Chondrocyte (in vitro differentiated cells): ENCODE measurements at regions not wholly inside any gene's neighbourhood (a gene's known extent, or its start where the extent isn't known, plus 50 kb on each side); places are given as distances from the start of the nearest gene placed in this dataset.

Experiments used
- DNase-seq: peaks from one replicate; pipeline ENCODE4 v3.0.0; 2021; ENCODE audit warnings: mixed read lengths, low spot score
- H3K27ac Mint-ChIP-seq: one replicate; pipeline ENCODE4 v1.8.0; 2021; ENCODE audit warnings: mild to moderate bottlenecking, moderate library complexity, mixed read lengths; ENCODE audit not compliant: unreplicated experiment
- H3K27me3 Mint-ChIP-seq: 2 replicates; pipeline ENCODE4 v1.8.0; 2021; ENCODE audit warnings: low read depth, mixed read lengths
- H3K36me3 Mint-ChIP-seq: 2 replicates; pipeline ENCODE4 v1.8.0; 2021; ENCODE audit warnings: low read depth, mixed read lengths
- H3K4me1 Mint-ChIP-seq: 2 replicates; pipeline ENCODE4 v1.8.0; 2021; ENCODE audit warnings: low read depth, mild to moderate bottlenecking, mixed read lengths
- H3K4me3 Mint-ChIP-seq: one replicate; pipeline ENCODE4 v1.8.0; 2021; ENCODE audit warnings: mild to moderate bottlenecking, moderate library complexity, mixed read lengths; ENCODE audit not compliant: unreplicated experiment
- H3K9me3 Mint-ChIP-seq: 2 replicates; pipeline ENCODE4 v1.8.0; 2021; ENCODE audit warnings: low read depth, mixed read lengths
- TF ChIP-seq, protein P1 (sequence below): fragments of 200-600 bp; sonication (generic); IDR thresholded peaks from 2 replicates; pipeline ENCODE4 v1.5.0; 2021; ENCODE audit warnings: antibody characterized with exemption, mild to moderate bottlenecking, moderate library complexity

DNA sequence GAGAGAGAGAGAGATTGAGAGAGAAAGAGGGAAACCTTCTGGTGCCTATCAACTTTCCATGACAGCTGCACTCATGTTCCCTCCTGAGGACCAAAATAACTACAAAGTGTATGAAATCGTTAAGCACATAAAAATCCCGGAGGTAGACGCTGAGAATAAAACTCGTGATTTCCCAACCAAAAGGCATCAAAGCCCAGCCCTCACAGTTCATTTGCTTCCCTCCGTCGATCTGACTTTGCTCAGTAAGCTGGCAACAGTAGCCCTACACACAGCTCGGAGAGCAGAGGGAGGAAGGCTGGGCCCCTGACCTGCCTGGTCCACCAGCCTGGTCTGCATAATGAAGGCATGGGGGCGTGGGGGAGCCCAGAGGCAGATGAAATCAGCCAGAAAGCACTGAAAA is 273.9 kb upstream of the ZFHX3 start:
- Mint-ChIP-seq H3K4me1 (peaks cover 2% of the 10 kb centered on the region), H3K4me3 (no peak overlapping the region), H3K36me3 (no peaks in the 10 kb centered on the region), H3K9me3 (no peaks in the 10 kb centered on the region), H3K27me3 (peaks cover 10% of the 10 kb centered on the region), H3K27ac (no peak overlapping the region)
- TF ChIP-seq, protein P1, sequence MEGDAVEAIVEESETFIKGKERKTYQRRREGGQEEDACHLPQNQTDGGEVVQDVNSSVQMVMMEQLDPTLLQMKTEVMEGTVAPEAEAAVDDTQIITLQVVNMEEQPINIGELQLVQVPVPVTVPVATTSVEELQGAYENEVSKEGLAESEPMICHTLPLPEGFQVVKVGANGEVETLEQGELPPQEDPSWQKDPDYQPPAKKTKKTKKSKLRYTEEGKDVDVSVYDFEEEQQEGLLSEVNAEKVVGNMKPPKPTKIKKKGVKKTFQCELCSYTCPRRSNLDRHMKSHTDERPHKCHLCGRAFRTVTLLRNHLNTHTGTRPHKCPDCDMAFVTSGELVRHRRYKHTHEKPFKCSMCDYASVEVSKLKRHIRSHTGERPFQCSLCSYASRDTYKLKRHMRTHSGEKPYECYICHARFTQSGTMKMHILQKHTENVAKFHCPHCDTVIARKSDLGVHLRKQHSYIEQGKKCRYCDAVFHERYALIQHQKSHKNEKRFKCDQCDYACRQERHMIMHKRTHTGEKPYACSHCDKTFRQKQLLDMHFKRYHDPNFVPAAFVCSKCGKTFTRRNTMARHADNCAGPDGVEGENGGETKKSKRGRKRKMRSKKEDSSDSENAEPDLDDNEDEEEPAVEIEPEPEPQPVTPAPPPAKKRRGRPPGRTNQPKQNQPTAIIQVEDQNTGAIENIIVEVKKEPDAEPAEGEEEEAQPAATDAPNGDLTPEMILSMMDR: no peak
- no peak for DNase-seq

DNA sequence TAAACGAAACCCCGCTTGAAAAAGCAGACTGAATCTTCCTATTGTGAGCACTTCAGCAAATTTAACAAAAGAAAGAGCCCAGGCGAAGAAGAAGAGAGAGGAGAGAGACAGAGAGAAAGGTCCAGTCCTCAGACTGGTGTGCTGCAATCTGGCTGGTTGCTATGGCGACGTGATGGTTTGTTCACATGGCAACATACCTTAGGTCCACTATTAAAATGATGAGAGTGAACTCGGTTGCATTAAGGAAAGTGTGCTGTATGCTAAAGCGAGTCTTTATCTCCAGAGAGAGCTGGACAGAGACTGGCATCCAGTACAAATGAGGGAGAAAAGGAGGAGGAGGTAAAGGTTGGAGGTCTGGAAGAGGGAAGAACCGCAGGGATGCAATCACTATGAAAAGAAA is 271.8 kb upstream of the ZFHX3 start:
- H3K4me1 Mint-ChIP-seq: no peaks in the 10 kb centered on the region
- no peak overlapping the region for H3K27ac Mint-ChIP-seq
- H3K4me3 Mint-ChIP-seq: no peak overlapping the region
- H3K27me3 Mint-ChIP-seq: peaks cover 12% of the 10 kb centered on the region
- H3K9me3 Mint-ChIP-seq: peaks cover under 1% of the 10 kb centered on the region
- TF ChIP-seq, protein P1: no peak
- H3K36me3 Mint-ChIP-seq: no peaks in the 10 kb centered on the region
- no peak for DNase-seq

DNA sequence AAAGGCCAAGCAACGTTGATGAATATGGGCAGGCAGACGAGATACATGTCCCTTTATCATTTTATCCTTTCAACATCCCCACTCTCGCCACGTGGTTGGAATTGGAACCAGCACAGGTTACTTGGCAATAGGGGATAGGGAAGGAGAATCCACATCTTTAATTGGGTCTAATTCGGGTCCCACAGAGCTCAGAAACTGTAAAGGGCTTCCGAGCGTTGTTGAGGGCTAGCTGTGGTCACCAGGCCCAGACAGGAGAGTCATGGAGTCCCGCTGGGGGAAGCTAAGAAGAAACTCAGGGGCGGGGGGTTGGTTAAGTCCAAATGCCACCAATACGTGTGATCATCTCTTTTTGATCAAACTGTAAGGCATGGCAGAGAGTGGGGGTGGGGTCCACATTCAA is 271.3 kb upstream of the ZFHX3 start:
- no peaks in the 10 kb centered on the region for H3K4me1 Mint-ChIP-seq
- H3K36me3 Mint-ChIP-seq: no peaks in the 10 kb centered on the region
- peaks cover 12% of the 10 kb centered on the region for H3K27me3 Mint-ChIP-seq
- DNase-seq: no peak
- no peak overlapping the region for H3K27ac Mint-ChIP-seq
- TF ChIP-seq, protein P1: no peak
- H3K9me3 Mint-ChIP-seq: peaks cover 5% of the 10 kb centered on the region
- no peak overlapping the region for H3K4me3 Mint-ChIP-seq

DNA sequence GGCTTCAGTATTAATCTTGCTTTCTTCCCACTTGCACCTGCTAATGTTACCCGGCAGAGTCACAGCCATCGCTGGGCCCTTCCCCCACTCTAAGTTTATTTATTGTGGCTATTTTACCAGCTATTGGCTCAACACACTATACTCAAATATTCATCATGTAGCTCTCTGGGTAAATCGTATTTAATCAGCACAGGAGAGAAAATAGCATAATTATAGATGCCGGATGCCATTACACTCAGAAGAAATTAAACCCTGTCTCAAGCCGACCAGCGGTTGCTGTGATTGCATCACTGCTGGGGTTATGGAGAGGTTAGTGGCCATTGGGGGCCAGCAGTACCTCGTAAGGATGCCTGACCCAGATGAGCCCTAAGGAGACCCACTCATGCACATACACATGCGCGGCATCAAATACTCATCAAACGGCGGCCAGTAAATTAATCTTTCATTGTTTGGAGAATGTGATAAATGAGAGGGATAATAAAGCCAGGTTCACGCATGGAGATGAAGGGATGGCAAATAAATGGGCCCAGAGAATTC is 269.5 kb upstream of the ZFHX3 start:
- H3K4me1 Mint-ChIP-seq: no peaks in the 10 kb centered on the region
- no peak overlapping the region for H3K27ac Mint-ChIP-seq
- DNase-seq: no peak
- H3K36me3 Mint-ChIP-seq: no peaks in the 10 kb centered on the region
- no peak overlapping the region for H3K4me3 Mint-ChIP-seq
- H3K27me3 Mint-ChIP-seq: peaks cover 12% of the 10 kb centered on the region
- H3K9me3 Mint-ChIP-seq: peaks cover 6% of the 10 kb centered on the region
- TF ChIP-seq, protein P1: no peak

DNA sequence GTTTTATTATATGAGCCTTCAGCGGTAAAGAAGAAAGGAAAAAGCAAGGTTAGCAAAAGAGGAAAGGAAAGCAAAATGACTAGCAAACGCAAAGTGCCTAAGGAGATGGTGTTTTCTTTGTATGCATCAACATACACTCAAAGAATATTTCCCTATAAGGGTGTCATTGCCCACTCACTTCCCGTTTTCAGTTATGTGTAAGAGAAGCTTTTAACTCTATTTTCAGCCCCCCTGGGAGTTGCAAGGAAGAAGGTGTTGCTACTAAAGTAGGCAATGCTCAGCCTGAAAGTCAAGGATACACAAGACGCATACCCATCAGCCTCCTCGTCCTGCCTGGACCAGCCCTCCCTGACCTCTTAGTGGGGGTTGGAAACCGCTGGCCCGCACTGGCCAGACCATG is 267.7 kb upstream of the ZFHX3 start:
- TF ChIP-seq, protein P1: no peak
- Mint-ChIP-seq H3K27ac (no peak overlapping the region), H3K9me3 (peaks cover 6% of the 10 kb centered on the region), H3K27me3 (peaks cover 6% of the 10 kb centered on the region), H3K4me3 (no peak overlapping the region), H3K4me1 (no peaks in the 10 kb centered on the region), H3K36me3 (peaks cover 2% of the 10 kb centered on the region)
- DNase-seq: no peak
